ENCODE measurements at regions not wholly inside any gene's neighbourhood (a gene's known extent, or its start where the extent isn't known, plus 50 kb on each side); places are given as distances from the start of the nearest gene placed in this dataset.

GRCh38 chr9:105841562-105841961 is 147.2 kb downstream of the TMEM38B start:
- H4K5ac ChIP-seq (ENCODE audit: insufficient read length, low read depth, low read length) = no peak overlapping the region
- TF ChIP-seq RBBP5 (IDR thresholded peaks at IDR 0.05; ENCODE audit: borderline replicate concordance, low read depth, low read length) (no peak), SP4 (IDR thresholded peaks at IDR 0.05; ENCODE audit: low read length) (no peak)
- no peak for DNase-seq (ENCODE audit: low read depth in 1 of 2, low spot score in 2 of 2)
- no peak overlapping the region for H2AK5ac ChIP-seq (ENCODE audit: low read depth, low read length)
- no peaks in the 10 kb centered on the region for H3K36me3 ChIP-seq (ENCODE audit: control insufficient read depth in 2 of 4, insufficient read depth in 4 of 4, low read length in 3 of 4)
- no peaks in the 10 kb centered on the region for H3K23me2 ChIP-seq (ENCODE audit: low read depth, low read length)
- 73% methylated on average over 1 of the region's 1 CpG; no CpG with 5 or more reads in 1 of the 2 experiments for WGBS, 2 experiments (ENCODE audit: extremely low coverage in 1 of 2, insufficient coverage in 1 of 2, insufficient read length in 1 of 2, insufficient replicate concordance in 2 of 2, low coverage in 1 of 2, low lambda C conversion rate in 2 of 2, missing lambda C conversion rate in 1 of 2)
- FAIRE-seq = no peak
- H3K18ac ChIP-seq (ENCODE audit: extremely low read depth, low read length) = no peak overlapping the region
- H3K14ac ChIP-seq (ENCODE audit: insufficient read length) = no peak overlapping the region
- no peak overlapping the region for H2AFZ ChIP-seq (ENCODE audit: low read length)
- no peak overlapping the region for H3K4ac ChIP-seq (replicated peaks; ENCODE audit: insufficient read length, low read depth, low read length)
- CTCF ChIA-PET (ENCODE audit: partially characterized antibody) = interaction anchor here (0.6 to 7.0 kb wide), 47 partner anchors 9 to 1328 kb away, joined by 3 to 129 read pairs (median 3); no protein-coding TSS in a partner anchor
- no peak overlapping the region for H4K91ac ChIP-seq (replicated peaks; ENCODE audit: insufficient read length, low read length)
- no peak overlapping the region for H2BK12ac ChIP-seq (ENCODE audit: low read depth, low read length)
- H2BK120ac ChIP-seq (replicated peaks; ENCODE audit: low read depth, low read length) = no peak overlapping the region
- POLR2A ChIA-PET (ENCODE audit: partially characterized antibody) = no interaction called here
- no peaks in the 10 kb centered on the region for H3K27me3 ChIP-seq (replicated peaks in 1 of 4; ENCODE audit: control insufficient read depth in 3 of 4, extremely low read depth in 1 of 4, insufficient read depth in 3 of 4, low read length in 3 of 4)
- no peak overlapping the region for H3K9ac ChIP-seq (replicated peaks in 1 of 4; ENCODE audit: extremely low read depth in 1 of 4, low read depth in 3 of 4, low read length in 3 of 4)
- no peaks in the 10 kb centered on the region for H4K20me1 ChIP-seq (replicated peaks in 1 of 2; ENCODE audit: control insufficient read depth in 1 of 2, insufficient read depth in 2 of 2, low read length in 2 of 2)
- no peaks in the 10 kb centered on the region for H3K79me1 ChIP-seq (ENCODE audit: low read depth, low read length)
- H3K9me3 ChIP-seq (ENCODE audit: insufficient read depth in 2 of 2, low read depth in 1 of 2, low read length in 1 of 2) = no peaks in the 10 kb centered on the region
- no peak overlapping the region for H2BK5ac ChIP-seq (ENCODE audit: low read depth, low read length)
- H3K4me1 ChIP-seq (replicated peaks in 1 of 4; ENCODE audit: control insufficient read depth in 3 of 4, insufficient read depth in 4 of 4, low read length in 3 of 4) = no peaks in the 10 kb centered on the region
- H3K79me2 ChIP-seq (ENCODE audit: control insufficient read depth in 1 of 2, insufficient read depth in 2 of 2, low read length in 2 of 2) = no peaks in the 10 kb centered on the region
- H3K56ac ChIP-seq (replicated peaks; ENCODE audit: insufficient read length, low read depth, low read length) = no peak overlapping the region
- no peak overlapping the region for H2BK15ac ChIP-seq (ENCODE audit: low read length)
- no peak overlapping the region for H3K4me2 ChIP-seq (ENCODE audit: insufficient read depth in 1 of 2, low read depth in 2 of 2, low read length in 2 of 2)
- no peak overlapping the region for H4K8ac ChIP-seq (ENCODE audit: extremely low read depth, insufficient read depth, low read length)
- H3K27ac ChIP-seq (ENCODE audit: low read depth, low read length) = no peak overlapping the region
- H2BK20ac ChIP-seq (ENCODE audit: low read length) = no peak overlapping the region
- no peak overlapping the region for H3K4me3 ChIP-seq (ENCODE audit: extremely low read depth in 1 of 4, insufficient read depth in 2 of 4, low read depth in 3 of 4, low read length in 4 of 4)
- no peak overlapping the region for H3K23ac ChIP-seq (ENCODE audit: insufficient read length)

Data from H1 (cell line).